GM12891 (cell line): ENCODE measurements at regions not wholly inside any gene's neighbourhood (a gene's known extent, or its start where the extent isn't known, plus 50 kb on each side); places are given as distances from the start of the nearest gene placed in this dataset.

Experiments used
- POLR2A ChIP-seq: IDR thresholded peaks from 2 replicates; pipeline ENCODE4 v1.6.1; 2011; ENCODE audit warnings: low read depth, low read length, control low read depth
- SPI1 ChIP-seq: IDR thresholded peaks from 2 replicates; pipeline ENCODE4 v1.6.1; 2011; ENCODE audit warnings: low read depth, low read length, control low read depth
- TAF1 ChIP-seq: IDR thresholded peaks from 2 replicates; pipeline ENCODE4 v1.6.1; 2011; ENCODE audit warnings: low read depth, low read length, control low read depth

GRCh38 chr10:15444105-15445005 lies 73.3 kb upstream of the FAM171A1 start:
- TF ChIP-seq POLR2A (no peak), SPI1 (no peak), TAF1 (no peak)
